Right lobe of liver (tissue), 6 donors: ENCODE measurements at regions not wholly inside any gene's neighbourhood (a gene's known extent, or its start where the extent isn't known, plus 50 kb on each side); places are given as distances from the start of the nearest gene placed in this dataset.

Source experiments
- ATAC-seq, 4 donors: fragments of 200-7000 bp; cut with Tn5 transposase; one replicate each; pipeline ENCODE4 v1.9.1; 2020; ENCODE audit warnings: mild to moderate bottlenecking in 4 of 4, moderate library complexity in 4 of 4
- DNase-seq, 3 donors: peaks; one replicate each; pipeline ENCODE4 v3.0.0-alpha.2; 2020
- H3K27ac ChIP-seq, 3 donors: fragments of 200-600 bp; one replicate each; pipeline ENCODE4 v1.8.0; 2022
- H3K27me3 ChIP-seq, 2 donors: fragments of 200-600 bp; one replicate each; pipeline ENCODE4 v1.8.0; 2022
- H3K36me3 ChIP-seq, 4 donors: fragments of 200-600 bp; sonication (generic) in 1 of 4; one replicate each; pipeline versions ENCODE4 v1.5.1 to v1.8.0; 2017 to 2022; ENCODE audit warnings: control low read depth in 1 of 4
- H3K4me1 ChIP-seq, 4 donors: fragments of 200-600 bp; sonication (generic) in 1 of 4; one replicate each; pipeline versions ENCODE4 v1.5.1 to v1.8.0; 2017 to 2022; ENCODE audit warnings: control low read depth in 1 of 4
- H3K4me3 ChIP-seq, 3 donors: fragments of 200-600 bp; one replicate each; pipeline ENCODE4 v1.8.0; 2022
- H3K9me3 ChIP-seq, 4 donors: fragments of 200-600 bp; sonication (generic) in 1 of 4; one replicate each; pipeline versions ENCODE4 v1.5.1 to v1.8.0; 2017 to 2022; ENCODE audit warnings: control low read depth in 1 of 4
- CTCF ChIP-seq, 4 donors: fragments of 200-600 bp in 3 of 4; fragments of 450-650 bp in 1 of 4; IDR thresholded peaks; one replicate each; pipeline versions ENCODE4 v1.5.1 to v1.8.0; 2016 to 2022; ENCODE audit warnings: antibody characterized with exemption in 4 of 4, mild to moderate bottlenecking in 2 of 4
- POLR2A ChIP-seq: fragments of 450-650 bp; IDR thresholded peaks from one replicate; pipeline ENCODE4 v1.6.1; 2017; ENCODE audit warnings: antibody characterized with exemption, mild to moderate bottlenecking
- WGBS: methylation state at CpG from one replicate; pipeline ENCODE4 v1.1.6; 2018; ENCODE audit warnings: low coverage, low lambda C conversion rate; ENCODE audit not compliant: insufficient coverage; ENCODE audit errors: missing lambda C conversion rate; 5-methylcytosine and 5-hydroxymethylcytosine counted together
- intact Hi-C, 2 donors: fragments of 100-400 bp; cut with DNase I; formaldehyde crosslinking; loops; one replicate each; pipeline versions ENCODE4 v1.11.2 to v1.14.1; 2022
- donor health status: DM: no; HTN: yes; CAD: no.
- donor health status: DM: no; HTN: no; CAD: no.
- donor health status: DM: no; HTN: no; CAD: no.
- donor health status: DM: no; HTN: yes; CAD: no.
- donor health status: DM: no; HTN: yes; CAD: no.

- Histone ChIP-seq H3K27me3 (no peaks in the 10 kb centered on the region), H3K4me3 (no peak overlapping the region), H3K4me1 (no peaks in the 10 kb centered on the region), H3K27ac (no peak overlapping the region), H3K36me3 (no peaks in the 10 kb centered on the region), H3K9me3 (no peaks in the 10 kb centered on the region)
- 70% methylated on average over 1 of the region's 1 CpG for WGBS
- ATAC-seq (no peak), DNase-seq (no peak)
- TF ChIP-seq CTCF (IDR thresholded peaks at IDR 0.05) (no peak), POLR2A (no peak)
- intact Hi-C loops: no loop called here
These were observed 420.5 kb downstream of the KLF5 start for GRCh38 chr13:73479351-73479750.

GRCh38 chr13:73477441-73477840 is 418.6 kb downstream of the KLF5 start:
- ATAC-seq (no peak), DNase-seq (no peak)
- TF ChIP-seq CTCF (IDR thresholded peaks at IDR 0.05) (no peak), POLR2A (no peak)
- Histone ChIP-seq H3K36me3 (no peaks in the 10 kb centered on the region), H3K27me3 (no peaks in the 10 kb centered on the region), H3K4me1 (no peaks in the 10 kb centered on the region), H3K27ac (no peak overlapping the region), H3K9me3 (no peaks in the 10 kb centered on the region), H3K4me3 (no peak overlapping the region)
- 62% methylated on average over 3 of the region's 3 CpGs for WGBS
- intact Hi-C loops: no loop called here

GRCh38 chr13:73473016-73473415 is 414.2 kb downstream of the KLF5 start:
- H3K9me3 ChIP-seq: no peaks in the 10 kb centered on the region
- WGBS: 63% methylated on average over 2 of the region's 2 CpGs
- TF ChIP-seq POLR2A (no peak), CTCF (IDR thresholded peaks at IDR 0.05) (no peak)
- no peaks in the 10 kb centered on the region for H3K36me3 ChIP-seq
- no peaks in the 10 kb centered on the region for H3K4me1 ChIP-seq
- ATAC-seq (no peak), DNase-seq (no peak)
- H3K4me3 ChIP-seq: no peak overlapping the region
- H3K27ac ChIP-seq: no peak overlapping the region
- H3K27me3 ChIP-seq: no peaks in the 10 kb centered on the region
- intact Hi-C loops: no loop called here

- TF ChIP-seq CTCF (IDR thresholded peaks at IDR 0.05) (no peak), POLR2A (no peak)
- no peaks in the 10 kb centered on the region for H3K4me1 ChIP-seq
- H3K4me3 ChIP-seq: no peak overlapping the region
- H3K27me3 ChIP-seq: no peaks in the 10 kb centered on the region
- H3K9me3 ChIP-seq: no peaks in the 10 kb centered on the region
- ATAC-seq: no peak
- intact Hi-C loops: no loop called here
- no peak overlapping the region for H3K27ac ChIP-seq
- no peaks in the 10 kb centered on the region for H3K36me3 ChIP-seq
- no peak for DNase-seq
- WGBS: 50% methylated on average over 2 of the region's 2 CpGs
These were observed 408.3 kb downstream of the KLF5 start for GRCh38 chr13:73467125-73467524.

GRCh38 chr13:73466561-73466960 is 407.8 kb downstream of the KLF5 start:
- TF ChIP-seq POLR2A (no peak), CTCF (IDR thresholded peaks at IDR 0.05) (no peak)
- WGBS: 48% methylated on average over 4 of the region's 4 CpGs
- no peak overlapping the region for H3K4me3 ChIP-seq
- H3K27me3 ChIP-seq: no peaks in the 10 kb centered on the region
- intact Hi-C loops: no loop called here
- no peak for DNase-seq
- no peaks in the 10 kb centered on the region for H3K36me3 ChIP-seq
- no peak for ATAC-seq
- H3K27ac ChIP-seq: no peak overlapping the region
- no peaks in the 10 kb centered on the region for H3K9me3 ChIP-seq
- no peaks in the 10 kb centered on the region for H3K4me1 ChIP-seq
